PC-3 (cell line): ENCODE measurements at regions not wholly inside any gene's neighbourhood (a gene's known extent, or its start where the extent isn't known, plus 50 kb on each side); places are given as distances from the start of the nearest gene placed in this dataset.
A peak's percentile ranks its signal among the peaks of the same experiment; 100 is the strongest.

Source experiments
- ATAC-seq: fragments of 200-7000 bp; cut with Tn5 transposase; 2 replicates; pipeline ENCODE4 v1.9.1; 2020; ENCODE audit warnings: mild to moderate bottlenecking, moderate library complexity
- BruUV-seq: library from RNA; stranded (reverse); fragments of 400-500 nt; replicated peaks from 2 replicates; lab custom pipeline; 2021; lab: Mats Ljungman, UMichigan
- CTCF ChIA-PET: fragments of 300-600 bp; sonication (Branson Sonifier 250); formaldehyde crosslinking; loops from one replicate; lab custom pipeline; 2022; ENCODE audit warnings: antibody characterized with exemption; lab: Charles Lee
- POLR2A ChIA-PET: fragments of 300-600 bp; sonication (Branson Sonifier 250); formaldehyde crosslinking; loops from one replicate; lab custom pipeline; 2022; ENCODE audit warnings: antibody characterized with exemption; ENCODE audit not compliant: unreplicated experiment; lab: Charles Lee
- DNase-seq: peaks from one replicate; pipeline ENCODE4 v3.0.0-alpha.2; 2015
- H2AFZ ChIP-seq: fragments of 300-600 bp; sonication (generic); 2 replicates; pipeline ENCODE4 v1.6.0; 2016; ENCODE audit warnings: antibody characterized with exemption, low read length
- H3F3A ChIP-seq: fragments of 300-600 bp; sonication (generic); one replicate; pipeline ENCODE4 v1.6.0; 2017; ENCODE audit warnings: antibody characterized with exemption, low read length, control low read depth, mild to moderate bottlenecking; ENCODE audit not compliant: unreplicated experiment
- H3K27ac ChIP-seq: fragments of 300-600 bp; sonication (generic); 2 replicates; pipeline ENCODE4 v1.5.1; 2016; ENCODE audit warnings: mild to moderate bottlenecking, low read length
- H3K27me3 ChIP-seq: fragments of 300-600 bp; sonication (generic); 2 replicates; pipeline ENCODE4 v1.6.1; 2016; ENCODE audit warnings: low read length, mixed read lengths
- H3K36me3 ChIP-seq: fragments of 300-600 bp; sonication (generic); 2 replicates; pipeline ENCODE4 v1.6.1; 2016; ENCODE audit warnings: low read depth, mixed run types, low read length, mixed read lengths
- H3K4me1 ChIP-seq: fragments of 300-600 bp; sonication (generic); 2 replicates; pipeline ENCODE4 v1.5.1; 2016; ENCODE audit warnings: low read length; ENCODE audit not compliant: insufficient read depth
- H3K4me2 ChIP-seq: fragments of 300-600 bp; sonication (generic); 2 replicates; pipeline ENCODE4 v1.6.0; 2016; ENCODE audit warnings: low read length
- H3K4me3 ChIP-seq: fragments of 300-600 bp; sonication (generic); 2 replicates; pipeline ENCODE4 v1.5.1; 2016; ENCODE audit warnings: mild to moderate bottlenecking, low read length, mixed read lengths
- H3K79me2 ChIP-seq: fragments of 300-600 bp; sonication (generic); 2 replicates; pipeline ENCODE4 v1.6.1; 2017; ENCODE audit warnings: low read length, mixed read lengths
- H3K9ac ChIP-seq: fragments of 300-600 bp; sonication (generic); 2 replicates; pipeline ENCODE4 v1.6.0; 2016; ENCODE audit warnings: mild to moderate bottlenecking, low read length
- H3K9me2 ChIP-seq: fragments of 300-600 bp; sonication (generic); replicated peaks from 2 replicates; pipeline ENCODE4 v1.6.1; 2016; ENCODE audit warnings: mixed run types, low read length, mixed read lengths
- H3K9me3 ChIP-seq: fragments of 300-600 bp; sonication (generic); 2 replicates; pipeline ENCODE4 v1.6.1; 2016; ENCODE audit warnings: low read length, mixed read lengths
- H4K20me1 ChIP-seq: fragments of 300-600 bp; sonication (generic); 2 replicates; pipeline ENCODE4 v1.6.1; 2016; ENCODE audit warnings: low read length, mixed read lengths
- EZH2 ChIP-seq: fragments of 300-600 bp; sonication (generic); IDR thresholded peaks from one replicate; pipeline ENCODE4 v1.6.1; 2017; ENCODE audit warnings: antibody characterized with exemption, mild to moderate bottlenecking, low read length; ENCODE audit not compliant: unreplicated experiment
- EZH2phosphoT487 ChIP-seq: fragments of 300-600 bp; sonication (generic); IDR thresholded peaks from 2 replicates; pipeline ENCODE4 v1.6.1; 2018; ENCODE audit warnings: mild to moderate bottlenecking, antibody characterized with exemption, low read length, borderline replicate concordance
- intact Hi-C: fragments of 100-400 bp; cut with micrococcal nuclease; formaldehyde crosslinking; loops from 2 replicates; pipeline ENCODE4 v1.9.0; 2023
- TF ChIP-seq, protein P1 (sequence below): fragments of 300-600 bp; sonication (generic); conservative IDR thresholded peaks from 2 replicates; pipeline ENCODE4 v1.5.1; 2017; ENCODE audit warnings: antibody characterized with exemption, low read depth, mild to moderate bottlenecking, low read length

DNA sequence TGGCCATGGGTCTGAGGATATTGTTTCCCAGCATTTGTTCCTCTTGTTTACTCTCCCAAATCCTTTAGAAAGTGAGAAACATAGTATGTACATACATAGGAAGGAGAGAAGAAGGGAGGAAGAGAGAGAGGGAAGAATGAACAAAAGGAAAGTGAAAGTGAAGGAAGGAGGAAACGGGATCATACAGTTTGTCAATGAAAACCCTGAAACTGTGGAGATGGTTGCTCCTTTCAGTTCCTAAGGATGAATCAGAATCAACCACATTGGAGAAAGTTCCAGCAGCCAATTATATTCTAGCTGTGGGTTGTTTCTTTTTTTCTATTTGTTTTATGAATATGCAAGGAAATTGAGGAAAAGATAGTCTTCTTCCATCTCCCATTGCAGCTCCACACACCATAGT is 396.5 kb downstream of the MLLT3 start:
- no peaks in the 10 kb centered on the region for H3F3A ChIP-seq
- no peak overlapping the region for H3K4me3 ChIP-seq
- ATAC-seq (no peak), DNase-seq (no peak)
- intact Hi-C loops = no loop called here
- no peaks in the 10 kb centered on the region for H4K20me1 ChIP-seq
- CTCF ChIA-PET = no interaction called here
- H3K4me1 ChIP-seq = no peaks in the 10 kb centered on the region
- no peak overlapping the region for H3K9ac ChIP-seq
- H2AFZ ChIP-seq = no peak overlapping the region
- H3K9me3 ChIP-seq = no peaks in the 10 kb centered on the region
- BruUV-seq = no TSS peak
- H3K27ac ChIP-seq = no peak overlapping the region
- H3K27me3 ChIP-seq = peaks cover 15% of the 10 kb centered on the region
- H3K79me2 ChIP-seq = no peaks in the 10 kb centered on the region
- no peaks in the 10 kb centered on the region for H3K9me2 ChIP-seq
- TF ChIP-seq EZH2 (no peak), EZH2phosphoT487 (no peak)
- TF ChIP-seq, protein P1, sequence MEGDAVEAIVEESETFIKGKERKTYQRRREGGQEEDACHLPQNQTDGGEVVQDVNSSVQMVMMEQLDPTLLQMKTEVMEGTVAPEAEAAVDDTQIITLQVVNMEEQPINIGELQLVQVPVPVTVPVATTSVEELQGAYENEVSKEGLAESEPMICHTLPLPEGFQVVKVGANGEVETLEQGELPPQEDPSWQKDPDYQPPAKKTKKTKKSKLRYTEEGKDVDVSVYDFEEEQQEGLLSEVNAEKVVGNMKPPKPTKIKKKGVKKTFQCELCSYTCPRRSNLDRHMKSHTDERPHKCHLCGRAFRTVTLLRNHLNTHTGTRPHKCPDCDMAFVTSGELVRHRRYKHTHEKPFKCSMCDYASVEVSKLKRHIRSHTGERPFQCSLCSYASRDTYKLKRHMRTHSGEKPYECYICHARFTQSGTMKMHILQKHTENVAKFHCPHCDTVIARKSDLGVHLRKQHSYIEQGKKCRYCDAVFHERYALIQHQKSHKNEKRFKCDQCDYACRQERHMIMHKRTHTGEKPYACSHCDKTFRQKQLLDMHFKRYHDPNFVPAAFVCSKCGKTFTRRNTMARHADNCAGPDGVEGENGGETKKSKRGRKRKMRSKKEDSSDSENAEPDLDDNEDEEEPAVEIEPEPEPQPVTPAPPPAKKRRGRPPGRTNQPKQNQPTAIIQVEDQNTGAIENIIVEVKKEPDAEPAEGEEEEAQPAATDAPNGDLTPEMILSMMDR = no peak
- no peaks in the 10 kb centered on the region for H3K36me3 ChIP-seq
- POLR2A ChIA-PET = no interaction called here
- H3K4me2 ChIP-seq = 0 out of 2 replicates have a peak overlapping the region, but pooled peaks have one; percentile 6

DNA sequence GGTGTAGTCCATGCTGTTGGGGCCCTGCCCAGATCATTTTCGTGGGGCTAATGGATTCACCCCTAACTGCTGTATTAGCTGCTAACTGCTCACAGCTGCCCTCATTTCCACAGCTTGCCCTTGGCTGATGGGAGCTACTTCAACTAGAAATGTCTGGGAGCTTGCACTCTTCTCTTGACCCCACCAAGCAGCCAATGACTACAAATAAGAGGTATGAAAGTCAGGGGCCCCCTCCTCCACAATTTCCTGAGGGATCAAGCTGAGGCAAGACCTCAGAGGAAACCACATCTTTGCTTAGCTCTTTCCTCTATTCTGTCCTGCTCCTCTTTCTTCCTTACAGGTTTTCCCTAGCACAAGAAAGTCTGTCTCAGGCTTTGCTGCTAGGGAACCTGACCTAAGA is 397.5 kb downstream of the MLLT3 start:
- BruUV-seq = no TSS peak
- Histone ChIP-seq H3K36me3 (no peaks in the 10 kb centered on the region), H4K20me1 (no peaks in the 10 kb centered on the region), H3K27ac (no peak overlapping the region), H3K9me2 (no peaks in the 10 kb centered on the region), H3K4me1 (no peaks in the 10 kb centered on the region), H3K27me3 (peaks cover 15% of the 10 kb centered on the region), H3K4me2 (no peak overlapping the region), H2AFZ (no peak overlapping the region), H3K9ac (no peak overlapping the region), H3K79me2 (no peaks in the 10 kb centered on the region), H3F3A (no peaks in the 10 kb centered on the region), H3K4me3 (no peak overlapping the region), H3K9me3 (no peaks in the 10 kb centered on the region)
- DNase-seq = no peak
- CTCF ChIA-PET = no interaction called here
- POLR2A ChIA-PET = interaction anchor here (0.6 kb wide), 1 partner anchor 852 kb away, joined by 7 read pairs; no protein-coding TSS in a partner anchor
- intact Hi-C loops = no loop called here
- TF ChIP-seq EZH2phosphoT487 (no peak), EZH2 (no peak)
- TF ChIP-seq, protein P1 = no peak
- no peak for ATAC-seq

DNA sequence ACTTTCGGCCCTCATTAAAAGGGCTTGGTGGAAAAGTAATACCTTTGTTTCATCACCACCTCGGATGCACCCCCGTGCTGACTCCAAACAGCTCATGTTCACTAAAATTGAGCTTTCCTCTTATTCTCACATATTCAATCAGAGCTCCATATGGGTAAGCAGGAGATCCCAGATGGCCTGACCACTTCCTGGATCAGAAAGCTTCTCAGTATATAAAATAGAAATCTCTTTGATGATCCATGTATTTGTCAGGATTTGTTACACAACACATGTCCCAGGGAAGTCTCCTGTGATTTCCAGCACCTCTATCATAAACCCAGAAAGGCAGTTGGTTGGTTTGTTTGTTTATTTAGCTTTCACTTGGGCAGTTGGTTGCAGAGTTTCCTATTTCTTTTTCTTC is 402.0 kb downstream of the MLLT3 start:
- Histone ChIP-seq H3K4me2 (no peak overlapping the region), H3K9ac (no peak overlapping the region), H3K9me3 (no peaks in the 10 kb centered on the region), H3K79me2 (no peaks in the 10 kb centered on the region), H3K9me2 (no peaks in the 10 kb centered on the region), H3K4me1 (no peaks in the 10 kb centered on the region), H3K4me3 (no peak overlapping the region), H2AFZ (no peak overlapping the region), H4K20me1 (no peaks in the 10 kb centered on the region), H3F3A (no peaks in the 10 kb centered on the region), H3K27ac (no peak overlapping the region), H3K27me3 (peaks cover 31% of the 10 kb centered on the region), H3K36me3 (no peaks in the 10 kb centered on the region)
- DNase-seq = no peak
- TF ChIP-seq EZH2phosphoT487 = no peak
- TF ChIP-seq EZH2 = no peak
- TF ChIP-seq, protein P1 = no peak
- CTCF ChIA-PET = no interaction called here
- POLR2A ChIA-PET = no interaction called here
- intact Hi-C loops = no loop called here
- BruUV-seq = no TSS peak
- no peak for ATAC-seq
